ENCODE measurements at regions not wholly inside any gene's neighbourhood (a gene's known extent, or its start where the extent isn't known, plus 50 kb on each side); places are given as distances from the start of the nearest gene placed in this dataset.

DNA sequence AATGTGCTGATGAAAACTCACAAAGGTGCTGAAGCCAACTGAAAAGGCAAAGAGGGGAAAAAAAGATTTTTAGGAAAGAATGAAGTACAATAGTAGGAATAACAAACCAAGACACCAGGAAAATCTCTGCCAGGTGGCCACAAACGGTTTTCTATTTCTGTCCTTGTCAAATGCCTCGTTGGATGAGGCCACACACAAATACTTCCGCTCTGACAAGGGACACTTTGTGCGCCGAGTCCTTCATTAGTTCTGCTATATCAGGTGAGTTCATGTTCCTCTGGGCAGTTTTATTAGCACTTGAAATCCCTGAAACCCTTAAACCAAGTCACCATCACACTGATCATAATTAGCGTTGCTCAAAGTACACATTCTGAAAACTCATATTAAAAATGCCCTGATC lies 373.1 kb downstream of the VPS13C start:
- Histone ChIP-seq H3K27ac (no peak overlapping the region), H3K27me3 (ENCODE audit: insufficient read depth, low read depth, severe bottlenecking) (no peaks in the 10 kb centered on the region), H3K36me3 (no peaks in the 10 kb centered on the region), H3K9me3 (ENCODE audit: severe bottlenecking) (no peaks in the 10 kb centered on the region), H3K4me3 (ENCODE audit: low read depth, low read length) (no peak overlapping the region)
- DNase-seq, result peak; percentile 6
- TF ChIP-seq, protein P1, sequence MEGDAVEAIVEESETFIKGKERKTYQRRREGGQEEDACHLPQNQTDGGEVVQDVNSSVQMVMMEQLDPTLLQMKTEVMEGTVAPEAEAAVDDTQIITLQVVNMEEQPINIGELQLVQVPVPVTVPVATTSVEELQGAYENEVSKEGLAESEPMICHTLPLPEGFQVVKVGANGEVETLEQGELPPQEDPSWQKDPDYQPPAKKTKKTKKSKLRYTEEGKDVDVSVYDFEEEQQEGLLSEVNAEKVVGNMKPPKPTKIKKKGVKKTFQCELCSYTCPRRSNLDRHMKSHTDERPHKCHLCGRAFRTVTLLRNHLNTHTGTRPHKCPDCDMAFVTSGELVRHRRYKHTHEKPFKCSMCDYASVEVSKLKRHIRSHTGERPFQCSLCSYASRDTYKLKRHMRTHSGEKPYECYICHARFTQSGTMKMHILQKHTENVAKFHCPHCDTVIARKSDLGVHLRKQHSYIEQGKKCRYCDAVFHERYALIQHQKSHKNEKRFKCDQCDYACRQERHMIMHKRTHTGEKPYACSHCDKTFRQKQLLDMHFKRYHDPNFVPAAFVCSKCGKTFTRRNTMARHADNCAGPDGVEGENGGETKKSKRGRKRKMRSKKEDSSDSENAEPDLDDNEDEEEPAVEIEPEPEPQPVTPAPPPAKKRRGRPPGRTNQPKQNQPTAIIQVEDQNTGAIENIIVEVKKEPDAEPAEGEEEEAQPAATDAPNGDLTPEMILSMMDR (IDR thresholded peaks at IDR 0.05; ENCODE audit: low read depth, low read length), result no peak

DNA sequence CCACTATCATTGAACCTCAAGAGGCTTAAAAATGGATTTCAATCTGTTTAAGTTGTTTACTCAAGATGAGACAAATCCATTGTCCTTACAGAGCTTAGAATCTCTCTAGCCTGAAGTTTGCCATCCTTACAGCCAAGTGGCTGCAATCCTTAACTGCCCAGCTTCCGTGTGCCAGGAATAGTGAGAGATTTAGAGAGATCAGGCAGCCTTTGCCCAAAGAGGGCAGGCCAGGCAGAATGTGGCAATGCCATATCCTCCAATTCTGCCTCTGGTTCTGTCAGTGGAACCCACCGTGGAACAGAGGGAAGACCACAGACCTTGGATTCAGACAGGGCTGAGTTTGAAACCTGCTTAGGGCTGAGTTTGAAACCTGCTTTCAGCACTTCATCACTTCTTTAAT lies 374.3 kb downstream of the VPS13C start:
- DNase-seq, result no peak
- Histone ChIP-seq H3K36me3 (no peaks in the 10 kb centered on the region), H3K27ac (no peak overlapping the region), H3K27me3 (ENCODE audit: insufficient read depth, low read depth, severe bottlenecking) (no peaks in the 10 kb centered on the region), H3K4me3 (ENCODE audit: low read depth, low read length) (no peak overlapping the region), H3K9me3 (ENCODE audit: severe bottlenecking) (no peaks in the 10 kb centered on the region)
- TF ChIP-seq, protein P1 (IDR thresholded peaks at IDR 0.05; ENCODE audit: low read depth, low read length), result no peak

DNA sequence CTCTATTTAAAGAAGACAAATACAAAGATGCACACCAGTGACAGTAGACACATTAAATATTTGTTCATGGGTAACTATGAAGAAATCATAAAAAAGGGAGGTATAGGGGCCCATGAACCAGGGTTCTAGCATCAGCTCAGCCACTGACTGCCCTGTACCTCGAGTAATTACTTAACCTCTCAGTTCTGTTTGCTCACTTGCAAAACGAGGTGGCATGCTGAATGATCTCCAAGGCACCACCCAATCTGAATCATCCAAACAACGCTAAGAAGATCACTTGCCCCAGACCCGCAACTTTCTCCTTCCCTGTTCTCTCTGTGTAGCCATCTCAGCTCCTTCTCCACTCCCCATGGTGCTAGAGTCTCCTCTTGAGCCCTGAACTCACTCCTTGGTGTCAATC lies 374.7 kb downstream of the VPS13C start:
- H3K36me3 ChIP-seq, result no peaks in the 10 kb centered on the region
- TF ChIP-seq, protein P1 (IDR thresholded peaks at IDR 0.05; ENCODE audit: low read depth, low read length), result no peak

GRCh38 chr15:61684749-61685467 lies 375.3 kb downstream of the VPS13C start:
- TF ChIP-seq, protein P1 (IDR thresholded peaks at IDR 0.05; ENCODE audit: low read depth, low read length), result no peak
- Histone ChIP-seq H3K27me3 (ENCODE audit: insufficient read depth, low read depth, severe bottlenecking) (no peaks in the 10 kb centered on the region), H3K4me3 (ENCODE audit: low read depth, low read length) (no peak overlapping the region)

More for the DNA sequence above, 374.7 kb downstream of the VPS13C start:
- Histone ChIP-seq H3K27ac (no peak overlapping the region), H3K4me3 (ENCODE audit: low read depth, low read length) (no peak overlapping the region), H3K27me3 (ENCODE audit: insufficient read depth, low read depth, severe bottlenecking) (no peaks in the 10 kb centered on the region), H3K9me3 (ENCODE audit: severe bottlenecking) (no peaks in the 10 kb centered on the region)
- DNase-seq, result peak; percentile 38

GRCh38 chr15:61682891-61683735 lies 377.1 kb downstream of the VPS13C start:
- Histone ChIP-seq H3K9me3 (ENCODE audit: severe bottlenecking) (no peaks in the 10 kb centered on the region), H3K27ac (no peak overlapping the region), H3K36me3 (no peaks in the 10 kb centered on the region), H3K27me3 (ENCODE audit: insufficient read depth, low read depth, severe bottlenecking) (no peaks in the 10 kb centered on the region), H3K4me3 (ENCODE audit: low read depth, low read length) (no peak overlapping the region)
- DNase-seq, result no peak
- TF ChIP-seq, protein P1 (IDR thresholded peaks at IDR 0.05; ENCODE audit: low read depth, low read length), result no peak

More at GRCh38 chr15:61684749-61685467, 375.3 kb downstream of the VPS13C start:
- H3K36me3 ChIP-seq, result no peaks in the 10 kb centered on the region
- no peaks in the 10 kb centered on the region for H3K9me3 ChIP-seq (ENCODE audit: severe bottlenecking)
- no peak for DNase-seq
- no peak overlapping the region for H3K27ac ChIP-seq

Measured in WERI-Rb-1 (cell line).